ENCODE measurements at regions not wholly inside any gene's neighbourhood (a gene's known extent, or its start where the extent isn't known, plus 50 kb on each side); places are given as distances from the start of the nearest gene placed in this dataset.

DNA sequence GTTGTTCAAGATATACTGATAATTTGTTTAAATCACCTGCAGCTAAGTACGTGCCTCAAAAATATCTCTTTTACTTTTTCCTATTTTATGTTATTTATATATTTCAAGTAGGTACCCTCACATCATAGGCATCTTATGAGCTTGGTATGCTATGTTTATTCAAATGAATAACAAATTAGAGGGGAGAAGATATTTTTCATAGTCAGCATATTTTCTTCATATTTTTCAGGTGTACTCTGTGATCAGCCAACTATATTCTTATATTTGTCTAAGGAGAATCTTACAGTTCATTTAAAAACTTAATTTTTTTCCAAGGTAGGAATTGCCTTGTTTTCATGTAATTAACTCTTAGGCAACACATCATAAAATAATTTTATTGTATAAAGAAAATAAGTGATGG is 421.1 kb upstream of the GRM7 start:
- no peak for TF ChIP-seq POLR2A (IDR thresholded peaks at IDR 0.05)
- TF ChIP-seq, protein P1, sequence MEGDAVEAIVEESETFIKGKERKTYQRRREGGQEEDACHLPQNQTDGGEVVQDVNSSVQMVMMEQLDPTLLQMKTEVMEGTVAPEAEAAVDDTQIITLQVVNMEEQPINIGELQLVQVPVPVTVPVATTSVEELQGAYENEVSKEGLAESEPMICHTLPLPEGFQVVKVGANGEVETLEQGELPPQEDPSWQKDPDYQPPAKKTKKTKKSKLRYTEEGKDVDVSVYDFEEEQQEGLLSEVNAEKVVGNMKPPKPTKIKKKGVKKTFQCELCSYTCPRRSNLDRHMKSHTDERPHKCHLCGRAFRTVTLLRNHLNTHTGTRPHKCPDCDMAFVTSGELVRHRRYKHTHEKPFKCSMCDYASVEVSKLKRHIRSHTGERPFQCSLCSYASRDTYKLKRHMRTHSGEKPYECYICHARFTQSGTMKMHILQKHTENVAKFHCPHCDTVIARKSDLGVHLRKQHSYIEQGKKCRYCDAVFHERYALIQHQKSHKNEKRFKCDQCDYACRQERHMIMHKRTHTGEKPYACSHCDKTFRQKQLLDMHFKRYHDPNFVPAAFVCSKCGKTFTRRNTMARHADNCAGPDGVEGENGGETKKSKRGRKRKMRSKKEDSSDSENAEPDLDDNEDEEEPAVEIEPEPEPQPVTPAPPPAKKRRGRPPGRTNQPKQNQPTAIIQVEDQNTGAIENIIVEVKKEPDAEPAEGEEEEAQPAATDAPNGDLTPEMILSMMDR (IDR thresholded peaks at IDR 0.05 in 8 of 11, conservative IDR thresholded peaks at IDR 0.05 in 3 of 11) = no peak
- no peak for TF ChIP-seq POLR2AphosphoS5 (IDR thresholded peaks at IDR 0.05)

All from spleen (tissue), 7 donors.